ENCODE measurements at regions not wholly inside any gene's neighbourhood (a gene's known extent, or its start where the extent isn't known, plus 50 kb on each side); places are given as distances from the start of the nearest gene placed in this dataset.

DNA sequence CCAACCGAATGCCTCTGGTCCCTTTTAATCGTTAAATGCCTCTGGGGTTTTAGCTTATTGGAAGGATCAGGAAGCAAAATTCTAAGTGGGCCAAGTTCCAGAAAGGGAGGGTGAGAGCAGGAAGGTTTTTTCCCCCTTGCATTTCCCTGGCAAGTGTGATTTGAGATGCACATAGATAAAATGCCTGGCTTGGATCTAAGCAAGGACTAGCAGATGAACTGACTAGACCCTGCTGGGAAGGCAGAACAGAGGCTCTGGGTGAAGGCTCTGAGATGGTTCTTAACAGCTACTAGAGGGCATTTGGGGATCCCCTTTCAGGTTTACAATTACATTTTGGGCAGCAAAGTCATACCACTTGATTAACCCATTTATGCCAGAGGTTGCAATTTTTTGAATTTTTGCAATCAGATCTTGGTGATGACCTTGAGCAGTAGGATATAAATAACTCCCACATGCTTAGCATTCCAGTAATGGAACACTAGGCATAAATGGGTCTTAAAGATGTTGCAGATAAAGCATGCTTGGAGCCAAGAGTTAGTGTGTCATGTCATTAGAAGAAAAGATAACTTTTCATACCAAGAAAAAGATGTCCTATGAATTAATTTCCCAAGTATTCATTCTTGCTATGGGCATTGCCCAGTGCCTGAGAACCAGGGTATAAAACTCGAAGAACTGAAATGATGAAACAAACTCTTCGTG, 205.9 kb downstream of the SEC23IP start:
- H3K79me2 ChIP-seq (ENCODE audit: control insufficient read depth, insufficient read depth, low read length) = no peaks in the 10 kb centered on the region
- H3K27me3 ChIP-seq (replicated peaks in 1 of 4; ENCODE audit: control extremely low read depth in 1 of 4, control insufficient read depth in 3 of 4, insufficient read depth in 4 of 4, low read length in 3 of 4) = no peaks in the 10 kb centered on the region
- Mint-ChIP-seq H3K27me3 (peaks cover 6% of the 10 kb centered on the region), H3K9me3 (ENCODE audit: insufficient read depth) (no peaks in the 10 kb centered on the region), H3K4me1 (no peaks in the 10 kb centered on the region), H3K4me3 (no peak overlapping the region), H3K27ac (no peak overlapping the region)
- no peak overlapping the region for H3K4me2 ChIP-seq (replicated peaks; ENCODE audit: low read depth, low read length, poor library complexity, severe bottlenecking)
- no peaks in the 10 kb centered on the region for H3K4me1 ChIP-seq (ENCODE audit: control insufficient read depth in 2 of 2, insufficient read depth in 2 of 2, low read length in 2 of 2)
- ATAC-seq (ENCODE audit: low read depth) = no peak
- H3K9ac ChIP-seq (ENCODE audit: low read length) = no peak overlapping the region
- H3K4me3 ChIP-seq (ENCODE audit: control extremely low read depth in 1 of 5, extremely low read depth in 1 of 5, insufficient read depth in 1 of 5, low read depth in 2 of 5, low read length in 4 of 5) = no peak overlapping the region
- POLR2A ChIA-PET = no interaction called here
- TF ChIP-seq EZH2 (IDR thresholded peaks at IDR 0.05; ENCODE audit: borderline replicate concordance, insufficient read depth, low read depth, low read length, poor library complexity, severe bottlenecking) = no peak
- TF ChIP-seq, protein P1, sequence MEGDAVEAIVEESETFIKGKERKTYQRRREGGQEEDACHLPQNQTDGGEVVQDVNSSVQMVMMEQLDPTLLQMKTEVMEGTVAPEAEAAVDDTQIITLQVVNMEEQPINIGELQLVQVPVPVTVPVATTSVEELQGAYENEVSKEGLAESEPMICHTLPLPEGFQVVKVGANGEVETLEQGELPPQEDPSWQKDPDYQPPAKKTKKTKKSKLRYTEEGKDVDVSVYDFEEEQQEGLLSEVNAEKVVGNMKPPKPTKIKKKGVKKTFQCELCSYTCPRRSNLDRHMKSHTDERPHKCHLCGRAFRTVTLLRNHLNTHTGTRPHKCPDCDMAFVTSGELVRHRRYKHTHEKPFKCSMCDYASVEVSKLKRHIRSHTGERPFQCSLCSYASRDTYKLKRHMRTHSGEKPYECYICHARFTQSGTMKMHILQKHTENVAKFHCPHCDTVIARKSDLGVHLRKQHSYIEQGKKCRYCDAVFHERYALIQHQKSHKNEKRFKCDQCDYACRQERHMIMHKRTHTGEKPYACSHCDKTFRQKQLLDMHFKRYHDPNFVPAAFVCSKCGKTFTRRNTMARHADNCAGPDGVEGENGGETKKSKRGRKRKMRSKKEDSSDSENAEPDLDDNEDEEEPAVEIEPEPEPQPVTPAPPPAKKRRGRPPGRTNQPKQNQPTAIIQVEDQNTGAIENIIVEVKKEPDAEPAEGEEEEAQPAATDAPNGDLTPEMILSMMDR (IDR thresholded peaks at IDR 0.05) = no peak
- intact Hi-C loops (cut with micrococcal nuclease) = no loop called here
- CTCF ChIA-PET = no interaction called here
- H2AFZ ChIP-seq (ENCODE audit: insufficient read depth, low read depth, low read length, poor library complexity, severe bottlenecking) = no peak overlapping the region
- no peak overlapping the region for H3K27ac ChIP-seq (ENCODE audit: low read length in 2 of 2)
- no peaks in the 10 kb centered on the region for H3K9me3 ChIP-seq (ENCODE audit: control extremely low read depth in 1 of 3, control insufficient read depth in 2 of 3, insufficient read depth in 1 of 3, low read length in 2 of 3)
- no peaks in the 10 kb centered on the region for H4K20me1 ChIP-seq (ENCODE audit: control insufficient read depth, insufficient read depth, low read length, poor library complexity, severe bottlenecking)
- no peak for DNase-seq
- no peaks in the 10 kb centered on the region for H3K36me3 ChIP-seq (replicated peaks in 1 of 2; ENCODE audit: control extremely low read depth in 1 of 2, control insufficient read depth in 1 of 2, extremely low read depth in 1 of 2, insufficient read depth in 2 of 2, low read length in 1 of 2)
- WGBS (ENCODE audit: insufficient coverage) = 79% methylated on average over 3 of the region's 4 CpGs

DNA sequence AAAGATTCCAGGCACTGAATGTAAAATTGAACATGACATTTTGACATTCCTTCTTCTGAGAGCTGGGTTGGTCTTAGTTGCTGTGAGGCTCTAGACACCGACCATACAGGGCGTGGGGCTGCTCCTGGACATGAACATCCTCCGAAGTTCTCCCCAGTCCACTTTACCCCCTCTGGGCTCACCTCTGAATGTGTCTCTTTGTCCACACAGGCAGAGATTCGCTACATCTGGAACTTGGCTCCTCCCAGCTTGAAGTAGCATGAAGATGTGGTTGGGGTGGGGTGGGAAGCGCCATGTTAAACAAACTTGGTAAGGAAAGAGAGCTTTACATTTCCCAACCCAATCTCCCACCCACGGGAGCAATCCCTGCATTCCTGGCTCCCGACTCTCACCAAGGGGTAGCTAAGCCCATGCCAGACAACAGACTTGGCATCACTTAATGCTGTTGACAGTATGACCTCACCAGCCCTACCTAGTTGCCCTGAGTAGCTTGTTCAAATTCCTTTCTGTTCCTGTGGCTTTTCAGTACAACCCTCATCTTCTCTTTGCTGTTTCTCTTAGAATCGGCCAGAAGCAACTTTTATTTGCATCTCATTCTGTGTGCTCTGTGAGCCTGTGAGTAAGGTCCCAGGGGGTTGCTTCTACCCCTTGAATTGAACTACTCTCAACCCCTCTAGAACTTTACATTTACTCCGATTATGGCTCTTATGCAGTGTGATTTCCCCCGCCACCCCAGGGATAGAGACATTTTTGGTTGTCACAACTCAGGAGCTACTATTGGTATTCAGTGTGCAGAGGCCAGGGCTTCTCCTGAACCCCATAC, 211.4 kb downstream of the SEC23IP start:
- no peak for ATAC-seq (ENCODE audit: low read depth)
- H3K27me3 Mint-ChIP-seq = peaks cover 10% of the 10 kb centered on the region
- Histone ChIP-seq H3K4me1 (ENCODE audit: control insufficient read depth in 2 of 2, insufficient read depth in 2 of 2, low read length in 2 of 2) (no peaks in the 10 kb centered on the region), H3K4me3 (ENCODE audit: control extremely low read depth in 1 of 5, extremely low read depth in 1 of 5, insufficient read depth in 1 of 5, low read depth in 2 of 5, low read length in 4 of 5) (no peak overlapping the region), H3K27ac (ENCODE audit: low read length in 2 of 2) (no peak overlapping the region), H3K9me3 (ENCODE audit: control extremely low read depth in 1 of 3, control insufficient read depth in 2 of 3, insufficient read depth in 1 of 3, low read length in 2 of 3) (no peaks in the 10 kb centered on the region), H3K79me2 (ENCODE audit: control insufficient read depth, insufficient read depth, low read length) (no peaks in the 10 kb centered on the region), H3K27me3 (replicated peaks in 1 of 4; ENCODE audit: control extremely low read depth in 1 of 4, control insufficient read depth in 3 of 4, insufficient read depth in 4 of 4, low read length in 3 of 4) (no peaks in the 10 kb centered on the region), H2AFZ (ENCODE audit: insufficient read depth, low read depth, low read length, poor library complexity, severe bottlenecking) (no peak overlapping the region), H3K4me2 (replicated peaks; ENCODE audit: low read depth, low read length, poor library complexity, severe bottlenecking) (no peak overlapping the region), H3K9ac (ENCODE audit: low read length) (no peak overlapping the region), H4K20me1 (ENCODE audit: control insufficient read depth, insufficient read depth, low read length, poor library complexity, severe bottlenecking) (no peaks in the 10 kb centered on the region), H3K36me3 (replicated peaks in 1 of 2; ENCODE audit: control extremely low read depth in 1 of 2, control insufficient read depth in 1 of 2, extremely low read depth in 1 of 2, insufficient read depth in 2 of 2, low read length in 1 of 2) (no peaks in the 10 kb centered on the region)
- 76% methylated on average over 5 of the region's 10 CpGs for WGBS (ENCODE audit: insufficient coverage)
- no peak overlapping the region for H3K27ac Mint-ChIP-seq
- H3K4me3 Mint-ChIP-seq = no peak overlapping the region
- no peaks in the 10 kb centered on the region for H3K9me3 Mint-ChIP-seq (ENCODE audit: insufficient read depth)
- no peak for DNase-seq
- ChIA-PET POLR2A (no interaction called here), CTCF (no interaction called here)
- TF ChIP-seq, protein P1 (IDR thresholded peaks at IDR 0.05) = no peak
- TF ChIP-seq EZH2 (IDR thresholded peaks at IDR 0.05; ENCODE audit: borderline replicate concordance, insufficient read depth, low read depth, low read length, poor library complexity, severe bottlenecking) = no peak
- intact Hi-C loops (cut with micrococcal nuclease) = no loop called here
- no peaks in the 10 kb centered on the region for H3K4me1 Mint-ChIP-seq
